ENCODE measurements at regions not wholly inside any gene's neighbourhood (a gene's known extent, or its start where the extent isn't known, plus 50 kb on each side); places are given as distances from the start of the nearest gene placed in this dataset.

GRCh38 chr15:29438703-29439055 lies 169.1 kb upstream of the NSMCE3 start:
- no peak for ATAC-seq
- intact Hi-C loops (cut with DNase I), result no loop called here
- DNase-seq (ENCODE audit: low spot score), result no peak

GRCh38 chr15:29437888-29438702 lies 168.5 kb upstream of the NSMCE3 start:
- no peak for ATAC-seq
- DNase-seq (ENCODE audit: low spot score), result no peak
- intact Hi-C loops (cut with DNase I), result no loop called here

GRCh38 chr15:29435811-29436210 lies 166.2 kb upstream of the NSMCE3 start:
- intact Hi-C loops (cut with DNase I), result no loop called here
- ATAC-seq, result no peak
- no peak for DNase-seq (ENCODE audit: low spot score)

GRCh38 chr15:29434280-29434679 lies 164.7 kb upstream of the NSMCE3 start:
- intact Hi-C loops (cut with DNase I), result no loop called here
- no peak for DNase-seq (ENCODE audit: low spot score)
- no peak for ATAC-seq

- DNase-seq (ENCODE audit: low spot score) (no peak), ATAC-seq (no peak)
- intact Hi-C loops (cut with DNase I), result no loop called here
Observed at GRCh38 chr15:29433507-29434248, 164.1 kb upstream of the NSMCE3 start.

GRCh38 chr15:29433050-29433318 lies 163.4 kb upstream of the NSMCE3 start:
- intact Hi-C loops (cut with DNase I), result no loop called here
- DNase-seq (ENCODE audit: low spot score) (no peak), ATAC-seq (no peak)

- DNase-seq (ENCODE audit: low spot score), result no peak
- intact Hi-C loops (cut with DNase I), result no loop called here
- no peak for ATAC-seq
Observed at GRCh38 chr15:29432191-29433049, 162.8 kb upstream of the NSMCE3 start.

- intact Hi-C loops (cut with DNase I), result no loop called here
- no peak for DNase-seq (ENCODE audit: low spot score)
Observed at GRCh38 chr15:29430831-29431230, 161.2 kb upstream of the NSMCE3 start.

GRCh38 chr15:29430124-29430523 lies 160.5 kb upstream of the NSMCE3 start:
- ATAC-seq (no peak), DNase-seq (ENCODE audit: low spot score) (no peak)
- intact Hi-C loops (cut with DNase I), result no loop called here

More at GRCh38 chr15:29430831-29431230, 161.2 kb upstream of the NSMCE3 start:
- ATAC-seq, result no peak

- intact Hi-C loops (cut with DNase I), result no loop called here
- no peak for DNase-seq (ENCODE audit: low spot score)
Observed at GRCh38 chr15:29429584-29429983, 160.0 kb upstream of the NSMCE3 start.

GRCh38 chr15:29428925-29429573 lies 159.4 kb upstream of the NSMCE3 start:
- ATAC-seq (no peak), DNase-seq (ENCODE audit: low spot score) (no peak)
- intact Hi-C loops (cut with DNase I), result no loop called here

More at GRCh38 chr15:29429584-29429983, 160.0 kb upstream of the NSMCE3 start:
- no peak for ATAC-seq

GRCh38 chr15:29425864-29426263 lies 156.2 kb upstream of the NSMCE3 start:
- DNase-seq (ENCODE audit: low spot score) (no peak), ATAC-seq (no peak)
- intact Hi-C loops (cut with DNase I), result no loop called here

GRCh38 chr15:29424118-29424517 lies 154.5 kb upstream of the NSMCE3 start:
- intact Hi-C loops (cut with DNase I), result no loop called here
- ATAC-seq (no peak), DNase-seq (ENCODE audit: low spot score) (no peak)

- ATAC-seq, result no peak
- intact Hi-C loops (cut with DNase I), result no loop called here
- DNase-seq (ENCODE audit: low spot score), result no peak
Observed at GRCh38 chr15:29422606-29423005, 153.0 kb upstream of the NSMCE3 start.

- DNase-seq (ENCODE audit: low spot score) (no peak), ATAC-seq (no peak)
- intact Hi-C loops (cut with DNase I), result no loop called here
Observed at GRCh38 chr15:29420188-29420587, 150.6 kb upstream of the NSMCE3 start.

- DNase-seq (ENCODE audit: low spot score) (no peak), ATAC-seq (no peak)
- intact Hi-C loops (cut with DNase I), result no loop called here
Observed at GRCh38 chr15:29418931-29419330, 149.3 kb upstream of the NSMCE3 start.

- ATAC-seq (no peak), DNase-seq (ENCODE audit: low spot score) (no peak)
- intact Hi-C loops (cut with DNase I), result no loop called here
Observed at GRCh38 chr15:29418178-29418577, 148.6 kb upstream of the NSMCE3 start.

- no peak for DNase-seq (ENCODE audit: low spot score)
- no peak for ATAC-seq
- intact Hi-C loops (cut with DNase I), result no loop called here
Observed at GRCh38 chr15:29411299-29411698, 141.7 kb upstream of the NSMCE3 start.

- no peak for ATAC-seq
- intact Hi-C loops (cut with DNase I), result no loop called here
Observed at GRCh38 chr15:29410338-29410737, 140.7 kb upstream of the NSMCE3 start.

More at GRCh38 chr15:29410338-29410737, 140.7 kb upstream of the NSMCE3 start:
- DNase-seq (ENCODE audit: low spot score), result no peak

Measured in sciatic nerve (tissue), 2 donors.